ENCODE measurements at regions not wholly inside any gene's neighbourhood (a gene's known extent, or its start where the extent isn't known, plus 50 kb on each side); places are given as distances from the start of the nearest gene placed in this dataset.
"Not testable (repeated sequence)": the region's sequence is repeated elsewhere in the genome, so short reads cannot be mapped to it uniquely, and the experiment has no call there.

- DNase-seq (ENCODE audit: low read depth, low spot score): no peak
Measured at GRCh38 chr10:34058845-34059614, 724.6 kb upstream of the NRP1 start.

- not testable (repeated sequence) for DNase-seq (ENCODE audit: low read depth, low spot score)
Measured at GRCh38 chr10:34055410-34055985, 721.0 kb upstream of the NRP1 start.

GRCh38 chr10:34049887-34050286, 715.4 kb upstream of the NRP1 start:
- DNase-seq (ENCODE audit: low read depth, low spot score): no peak

- DNase-seq (ENCODE audit: low read depth, low spot score): no peak
Measured at GRCh38 chr10:34049469-34049868, 715.0 kb upstream of the NRP1 start.

GRCh38 chr10:34047389-34047788, 712.9 kb upstream of the NRP1 start:
- no peak for DNase-seq (ENCODE audit: low read depth, low spot score)

- DNase-seq (ENCODE audit: low read depth, low spot score): no peak
Measured at GRCh38 chr10:34046506-34047034, 712.1 kb upstream of the NRP1 start.

- DNase-seq (ENCODE audit: low read depth, low spot score): no peak
Measured at GRCh38 chr10:34045571-34046190, 711.2 kb upstream of the NRP1 start.

GRCh38 chr10:34041871-34042270, 707.4 kb upstream of the NRP1 start:
- no peak for DNase-seq (ENCODE audit: low read depth, low spot score)

GRCh38 chr10:34037499-34037898, 703.0 kb upstream of the NRP1 start:
- no peak for DNase-seq (ENCODE audit: low read depth, low spot score)

- DNase-seq (ENCODE audit: low read depth, low spot score): not testable (repeated sequence)
Measured at GRCh38 chr10:34035241-34035790, 700.8 kb upstream of the NRP1 start.

GRCh38 chr10:34033078-34033477, 698.6 kb upstream of the NRP1 start:
- no peak for DNase-seq (ENCODE audit: low read depth, low spot score)

- DNase-seq (ENCODE audit: low read depth, low spot score): no peak
Measured at GRCh38 chr10:34032564-34032963, 698.1 kb upstream of the NRP1 start.

GRCh38 chr10:34031400-34031799, 696.9 kb upstream of the NRP1 start:
- DNase-seq (ENCODE audit: low read depth, low spot score): no peak

- no peak for DNase-seq (ENCODE audit: low read depth, low spot score)
Measured at GRCh38 chr10:34029455-34029854, 695.0 kb upstream of the NRP1 start.

- DNase-seq (ENCODE audit: low read depth, low spot score): no peak
Measured at GRCh38 chr10:34028936-34029335, 694.5 kb upstream of the NRP1 start.

- no peak for DNase-seq (ENCODE audit: low read depth, low spot score)
Measured at GRCh38 chr10:34024693-34025425, 690.4 kb upstream of the NRP1 start.

GRCh38 chr10:34024282-34024681, 689.8 kb upstream of the NRP1 start:
- no peak for DNase-seq (ENCODE audit: low read depth, low spot score)

- no peak for DNase-seq (ENCODE audit: low read depth, low spot score)
Measured at GRCh38 chr10:34022195-34022594, 687.7 kb upstream of the NRP1 start.

- no peak for DNase-seq (ENCODE audit: low read depth, low spot score)
Measured at GRCh38 chr10:34018784-34019183, 684.3 kb upstream of the NRP1 start.

GRCh38 chr10:34018129-34018528, 683.7 kb upstream of the NRP1 start:
- DNase-seq (ENCODE audit: low read depth, low spot score): no peak

GRCh38 chr10:34017281-34017680, 682.8 kb upstream of the NRP1 start:
- no peak for DNase-seq (ENCODE audit: low read depth, low spot score)

GRCh38 chr10:34016576-34016975, 682.1 kb upstream of the NRP1 start:
- DNase-seq (ENCODE audit: low read depth, low spot score): no peak
